Right forelimb (tissue), 1 donor: ENCODE measurements at regions not wholly inside any gene's neighbourhood (a gene's known extent, or its start where the extent isn't known, plus 50 kb on each side); places are given as distances from the start of the nearest gene placed in this dataset.
"Not testable (repeated sequence)": the region's sequence is repeated elsewhere in the genome, so short reads cannot be mapped to it uniquely, and the experiment has no call there.

Experiments used
- DNase-seq: peaks from one replicate; pipeline ENCODE4 v3.0.0-alpha.2; 2018

- DNase-seq = no peak
Observed at GRCh38 chrX:118216087-118216486, 99.5 kb upstream of the KLHL13 start.

GRCh38 chrX:118216509-118216908 is 99.9 kb upstream of the KLHL13 start:
- DNase-seq = peak; percentile 43

GRCh38 chrX:118218079-118218478 is 101.5 kb upstream of the KLHL13 start:
- DNase-seq = no peak

DNA sequence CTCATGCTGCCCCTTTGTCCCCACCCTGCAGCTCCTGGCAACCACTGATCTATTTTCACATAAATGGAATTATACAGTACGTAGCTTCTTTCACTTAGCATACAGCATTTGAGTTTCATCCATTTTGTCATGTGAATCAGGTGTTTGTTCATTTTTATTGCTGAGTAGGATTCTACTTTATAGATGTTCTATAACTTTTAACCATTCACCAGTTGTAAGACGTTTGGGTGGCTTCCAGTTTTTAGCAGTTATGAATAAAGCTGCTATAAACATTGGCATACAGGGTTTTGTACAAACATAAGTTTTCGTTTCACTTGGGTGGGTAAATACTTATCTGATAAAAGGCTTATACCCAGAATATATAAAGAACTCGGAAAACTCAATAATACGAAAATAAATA is 102.3 kb upstream of the KLHL13 start:
- no peak for DNase-seq

- DNase-seq = no peak
Observed at GRCh38 chrX:118219866-118220265, 103.3 kb upstream of the KLHL13 start.

GRCh38 chrX:118220509-118220908 is 103.9 kb upstream of the KLHL13 start:
- DNase-seq = no peak

- no peak for DNase-seq
Observed at GRCh38 chrX:118221270-118221669, 104.7 kb upstream of the KLHL13 start.

- DNase-seq = no peak
Observed at GRCh38 chrX:118221733-118222132, 105.1 kb upstream of the KLHL13 start.

DNA sequence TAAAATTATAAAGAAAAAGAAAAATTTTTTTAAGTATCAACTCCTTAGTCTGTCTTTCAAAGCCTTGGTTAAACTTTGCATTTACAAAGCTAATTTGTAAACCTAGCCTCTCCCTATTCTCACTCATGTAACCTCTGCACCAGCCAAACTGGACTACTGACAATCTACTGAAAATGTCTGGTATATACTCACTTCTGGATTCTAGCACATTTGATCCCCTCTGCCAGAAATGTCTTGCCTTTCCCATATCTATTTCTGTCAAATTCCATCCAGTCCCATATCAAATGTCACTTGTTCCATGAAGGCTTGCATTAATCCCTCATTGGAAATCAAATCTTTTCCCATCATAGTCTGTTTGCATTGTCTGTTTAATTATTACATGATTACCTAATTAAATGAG is 105.8 kb upstream of the KLHL13 start:
- no peak for DNase-seq

- no peak for DNase-seq
Observed at GRCh38 chrX:118225711-118226428, 109.3 kb upstream of the KLHL13 start.

DNA sequence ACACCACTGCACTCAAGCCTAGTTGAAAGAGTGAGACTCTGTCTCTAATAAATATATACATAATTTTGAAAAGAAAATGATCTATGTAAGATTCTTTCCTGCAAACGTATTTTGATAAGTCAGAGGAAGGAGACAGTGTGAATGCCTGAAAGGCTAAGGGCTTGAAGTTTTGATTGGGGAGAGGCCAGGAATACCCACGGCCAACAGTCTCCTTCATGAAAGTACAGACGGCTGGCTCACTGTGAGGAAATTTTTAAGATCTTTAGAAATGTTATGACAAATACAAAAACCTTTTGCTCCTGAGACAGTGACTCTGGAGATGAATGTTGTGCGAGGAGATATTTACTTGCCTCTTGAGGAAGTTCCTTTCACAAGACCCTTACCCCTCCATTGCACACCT is 111.4 kb upstream of the KLHL13 start:
- no peak for DNase-seq

GRCh38 chrX:118228456-118228855 is 111.8 kb upstream of the KLHL13 start:
- DNase-seq = no peak

GRCh38 chrX:118231464-118231863 is 114.4 kb upstream of the WDR44 start:
- DNase-seq = no peak

GRCh38 chrX:118239178-118239870 is 106.6 kb upstream of the WDR44 start:
- DNase-seq = peak; percentile 50

GRCh38 chrX:118239913-118240698 is 105.8 kb upstream of the WDR44 start:
- peak; percentile 59 for DNase-seq

- not testable (repeated sequence) for DNase-seq
Observed at GRCh38 chrX:118246961-118247360, 98.9 kb upstream of the WDR44 start.

DNA sequence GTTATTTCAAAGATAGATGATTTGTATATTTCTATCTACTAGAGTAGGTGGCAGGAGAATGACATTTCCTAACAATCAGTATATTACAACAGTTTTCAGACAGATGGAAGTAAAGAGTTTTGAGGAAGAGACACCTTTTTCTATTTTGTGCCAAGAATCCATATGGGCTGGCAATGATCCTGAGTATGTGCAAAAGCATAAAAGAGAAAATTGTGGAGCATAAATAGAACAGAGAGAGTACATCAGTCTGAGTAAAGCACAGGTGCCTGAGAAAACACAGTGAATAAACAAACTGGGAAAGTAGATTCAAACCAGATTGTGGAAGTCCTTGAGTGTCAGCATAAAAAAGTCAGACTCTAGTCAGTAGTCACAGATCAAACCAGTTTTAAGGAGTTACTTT is 96.8 kb upstream of the WDR44 start:
- no peak for DNase-seq

GRCh38 chrX:118250445-118250844 is 95.5 kb upstream of the WDR44 start:
- no peak for DNase-seq

DNA sequence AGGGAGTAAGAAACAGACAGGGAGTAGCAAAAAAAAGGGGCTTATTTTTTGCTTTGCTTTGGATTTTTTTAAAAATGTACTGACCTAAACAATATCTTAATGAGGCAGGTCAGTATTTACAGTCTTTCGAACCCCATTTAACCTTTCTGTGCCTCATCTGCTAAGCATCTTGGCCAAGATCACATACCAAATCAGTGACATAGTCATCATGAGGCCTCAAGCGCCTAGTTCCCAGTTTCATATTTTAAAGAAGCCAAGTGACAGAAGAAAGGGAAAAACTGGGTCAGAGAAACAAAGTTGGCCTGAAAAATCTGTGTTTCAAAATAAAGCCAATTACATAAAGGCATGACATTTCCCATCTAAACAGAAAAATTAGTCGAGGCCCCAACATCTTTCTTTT is 94.6 kb upstream of the WDR44 start:
- no peak for DNase-seq

GRCh38 chrX:118252967-118253366 is 92.9 kb upstream of the WDR44 start:
- DNase-seq = no peak

DNA sequence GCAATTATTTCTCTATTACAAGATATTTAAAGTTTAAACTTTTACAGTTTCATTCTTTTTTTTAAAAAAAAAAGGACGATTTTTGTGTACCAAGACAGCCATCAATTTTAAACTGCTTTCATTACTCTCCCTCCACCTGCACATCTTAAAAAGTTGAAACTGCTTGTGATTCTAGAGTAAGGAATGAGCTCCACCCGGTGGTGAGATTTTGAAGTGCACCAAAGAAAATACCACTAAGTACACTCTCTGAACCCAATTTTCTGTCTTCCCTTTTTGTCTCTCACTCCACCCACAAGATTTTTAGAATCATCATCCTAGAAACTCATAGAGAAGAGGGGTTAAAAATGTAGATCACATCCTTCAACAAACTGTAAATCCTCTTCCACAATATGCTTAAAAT is 91.3 kb upstream of the WDR44 start:
- peak; percentile 64 for DNase-seq

- DNase-seq = no peak
Observed at GRCh38 chrX:118255921-118256320, 90.0 kb upstream of the WDR44 start.

- DNase-seq = no peak
Observed at GRCh38 chrX:118257781-118258180, 88.1 kb upstream of the WDR44 start.

DNA sequence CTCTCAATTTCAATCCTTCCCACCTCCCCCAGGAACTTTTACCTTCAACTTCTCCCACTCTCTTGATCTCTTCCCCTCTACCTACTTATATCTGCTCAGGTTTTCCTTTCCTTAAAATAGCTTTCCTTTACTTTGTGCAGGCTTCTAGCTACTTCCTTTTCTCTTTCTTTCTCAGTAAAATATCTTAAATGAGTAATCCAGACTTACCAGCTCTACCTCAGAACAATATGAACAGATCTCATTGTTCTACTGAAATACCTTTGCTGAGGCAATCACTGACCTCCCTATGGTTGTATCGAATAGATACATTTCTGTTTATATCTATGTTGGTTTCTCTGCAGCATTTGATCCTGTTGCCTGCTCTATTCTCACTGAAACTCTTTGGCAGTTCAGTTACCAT is 86.7 kb upstream of the WDR44 start:
- no peak for DNase-seq
